IPS-NIHi7 (cell line): ENCODE measurements at regions not wholly inside any gene's neighbourhood (a gene's known extent, or its start where the extent isn't known, plus 50 kb on each side); places are given as distances from the start of the nearest gene placed in this dataset.

Experiments used
- DNase-seq: peaks from one replicate; pipeline ENCODE4 v3.0.0; 2012; ENCODE audit warnings: mixed read lengths; ENCODE audit errors: extremely low spot score

- DNase-seq, result no peak
Observed at GRCh38 chr16:6576606-6577005, 756.0 kb upstream of the RBFOX1 start.

GRCh38 chr16:6576113-6576512 is 756.5 kb upstream of the RBFOX1 start:
- DNase-seq, result no peak

- no peak for DNase-seq
Observed at GRCh38 chr16:6574146-6574545, 758.5 kb upstream of the RBFOX1 start.

- DNase-seq, result no peak
Observed at GRCh38 chr16:6573577-6573976, 759.1 kb upstream of the RBFOX1 start.

- no peak for DNase-seq
Observed at GRCh38 chr16:6571044-6571443, 761.6 kb upstream of the RBFOX1 start.

- DNase-seq, result no peak
Observed at GRCh38 chr16:6570530-6570929, 762.1 kb upstream of the RBFOX1 start.

- no peak for DNase-seq
Observed at GRCh38 chr16:6562986-6563385, 769.7 kb upstream of the RBFOX1 start.

GRCh38 chr16:6560306-6561100 is 772.1 kb upstream of the RBFOX1 start:
- no peak for DNase-seq

GRCh38 chr16:6558661-6559060 is 774.0 kb upstream of the RBFOX1 start:
- no peak for DNase-seq

GRCh38 chr16:6558126-6558525 is 774.5 kb upstream of the RBFOX1 start:
- DNase-seq, result no peak

- no peak for DNase-seq
Observed at GRCh38 chr16:6557353-6558023, 775.2 kb upstream of the RBFOX1 start.

- DNase-seq, result no peak
Observed at GRCh38 chr16:6549415-6549814, 783.2 kb upstream of the RBFOX1 start.

GRCh38 chr16:6548507-6548906 is 784.1 kb upstream of the RBFOX1 start:
- DNase-seq, result no peak

- DNase-seq, result no peak
Observed at GRCh38 chr16:6547131-6547530, 785.5 kb upstream of the RBFOX1 start.

GRCh38 chr16:6545329-6545728 is 787.3 kb upstream of the RBFOX1 start:
- no peak for DNase-seq

GRCh38 chr16:6541267-6541666 is 791.4 kb upstream of the RBFOX1 start:
- DNase-seq, result no peak

- no peak for DNase-seq
Observed at GRCh38 chr16:6536411-6536810, 796.2 kb upstream of the RBFOX1 start.

GRCh38 chr16:6531067-6531466 is 801.6 kb upstream of the RBFOX1 start:
- DNase-seq, result no peak

- no peak for DNase-seq
Observed at GRCh38 chr16:6528217-6528616, 804.4 kb upstream of the RBFOX1 start.

GRCh38 chr16:6527646-6528045 is 805.0 kb upstream of the RBFOX1 start:
- DNase-seq, result no peak

GRCh38 chr16:6524501-6524900 is 808.1 kb upstream of the RBFOX1 start:
- DNase-seq, result no peak

- DNase-seq, result no peak
Observed at GRCh38 chr16:6517020-6517720, 815.5 kb upstream of the RBFOX1 start.

GRCh38 chr16:6512512-6512911 is 820.1 kb upstream of the RBFOX1 start:
- DNase-seq, result no peak
